ENCODE measurements at regions not wholly inside any gene's neighbourhood (a gene's known extent, or its start where the extent isn't known, plus 50 kb on each side); places are given as distances from the start of the nearest gene placed in this dataset.

- Mint-ChIP-seq H3K9me3 (no peaks in the 10 kb centered on the region), H3K4me1 (no peaks in the 10 kb centered on the region), H3K4me3 (no peak overlapping the region), H3K27ac (no peak overlapping the region), H3K36me3 (no peaks in the 10 kb centered on the region), H3K27me3 (no peaks in the 10 kb centered on the region)
- CTCF ChIA-PET = no interaction called here
- no peak for DNase-seq
These were observed 335.1 kb upstream of the SKOR2 start for GRCh38 chr18:47586418-47587070.

GRCh38 chr18:47585914-47586313 lies 334.5 kb upstream of the SKOR2 start:
- Mint-ChIP-seq H3K4me3 (no peak overlapping the region), H3K4me1 (no peaks in the 10 kb centered on the region), H3K27me3 (no peaks in the 10 kb centered on the region), H3K9me3 (no peaks in the 10 kb centered on the region), H3K36me3 (no peaks in the 10 kb centered on the region), H3K27ac (no peak overlapping the region)
- DNase-seq = no peak
- CTCF ChIA-PET = no interaction called here

GRCh38 chr18:47585136-47585535 lies 333.7 kb upstream of the SKOR2 start:
- CTCF ChIA-PET = interaction anchor here (1.6 kb wide), 1 partner anchor 11 kb away, joined by 4 read pairs; no protein-coding TSS in a partner anchor
- Mint-ChIP-seq H3K27me3 (no peaks in the 10 kb centered on the region), H3K4me1 (no peaks in the 10 kb centered on the region)

GRCh38 chr18:47582093-47582492 lies 330.6 kb upstream of the SKOR2 start:
- H3K27me3 Mint-ChIP-seq = no peaks in the 10 kb centered on the region
- no peaks in the 10 kb centered on the region for H3K36me3 Mint-ChIP-seq
- H3K4me1 Mint-ChIP-seq = no peaks in the 10 kb centered on the region
- no peaks in the 10 kb centered on the region for H3K9me3 Mint-ChIP-seq
- H3K27ac Mint-ChIP-seq = no peak overlapping the region
- CTCF ChIA-PET = no interaction called here
- no peak overlapping the region for H3K4me3 Mint-ChIP-seq
- no peak for DNase-seq

More at GRCh38 chr18:47585136-47585535, 333.7 kb upstream of the SKOR2 start:
- Mint-ChIP-seq H3K4me3 (no peak overlapping the region), H3K27ac (no peak overlapping the region), H3K36me3 (no peaks in the 10 kb centered on the region), H3K9me3 (no peaks in the 10 kb centered on the region)
- no peak for DNase-seq

- no peaks in the 10 kb centered on the region for H3K27me3 Mint-ChIP-seq
- CTCF ChIA-PET = no interaction called here
- no peaks in the 10 kb centered on the region for H3K9me3 Mint-ChIP-seq
- no peaks in the 10 kb centered on the region for H3K4me1 Mint-ChIP-seq
- no peak overlapping the region for H3K4me3 Mint-ChIP-seq
- H3K36me3 Mint-ChIP-seq = no peaks in the 10 kb centered on the region
- no peak overlapping the region for H3K27ac Mint-ChIP-seq
- no peak for DNase-seq
These were observed 326.1 kb upstream of the SKOR2 start for GRCh38 chr18:47577520-47577919.

- Mint-ChIP-seq H3K27me3 (peaks cover 6% of the 10 kb centered on the region), H3K4me1 (no peaks in the 10 kb centered on the region), H3K4me3 (no peak overlapping the region), H3K27ac (no peak overlapping the region), H3K36me3 (no peaks in the 10 kb centered on the region), H3K9me3 (no peaks in the 10 kb centered on the region)
- CTCF ChIA-PET = no interaction called here
- DNase-seq = no peak
These were observed 323.5 kb upstream of the SKOR2 start for GRCh38 chr18:47574966-47575365.

- Mint-ChIP-seq H3K9me3 (no peaks in the 10 kb centered on the region), H3K36me3 (no peaks in the 10 kb centered on the region), H3K4me1 (no peaks in the 10 kb centered on the region), H3K4me3 (no peak overlapping the region), H3K27ac (no peak overlapping the region), H3K27me3 (peaks cover 10% of the 10 kb centered on the region)
- CTCF ChIA-PET = no interaction called here
- no peak for DNase-seq
These were observed 320.5 kb upstream of the SKOR2 start for GRCh38 chr18:47571957-47572356.

- CTCF ChIA-PET = no interaction called here
- H3K4me1 Mint-ChIP-seq = no peaks in the 10 kb centered on the region
- H3K36me3 Mint-ChIP-seq = no peaks in the 10 kb centered on the region
- no peak overlapping the region for H3K4me3 Mint-ChIP-seq
- H3K9me3 Mint-ChIP-seq = no peaks in the 10 kb centered on the region
- no peak for DNase-seq
- H3K27ac Mint-ChIP-seq = no peak overlapping the region
- peaks cover 12% of the 10 kb centered on the region for H3K27me3 Mint-ChIP-seq
These were observed 315.3 kb upstream of the SKOR2 start for GRCh38 chr18:47566809-47567208.

- CTCF ChIA-PET = no interaction called here
- peaks cover 24% of the 10 kb centered on the region for H3K27me3 Mint-ChIP-seq
- no peak overlapping the region for H3K27ac Mint-ChIP-seq
- H3K4me1 Mint-ChIP-seq = no peaks in the 10 kb centered on the region
- H3K9me3 Mint-ChIP-seq = no peaks in the 10 kb centered on the region
- H3K36me3 Mint-ChIP-seq = no peaks in the 10 kb centered on the region
- DNase-seq = no peak
- H3K4me3 Mint-ChIP-seq = no peak overlapping the region
These were observed 309.6 kb upstream of the SKOR2 start for GRCh38 chr18:47560723-47561715.

GRCh38 chr18:47558110-47558750 lies 306.8 kb upstream of the SKOR2 start:
- peaks cover 17% of the 10 kb centered on the region for H3K27me3 Mint-ChIP-seq
- no peak overlapping the region for H3K4me3 Mint-ChIP-seq
- no peak overlapping the region for H3K27ac Mint-ChIP-seq
- H3K4me1 Mint-ChIP-seq = no peaks in the 10 kb centered on the region
- no peaks in the 10 kb centered on the region for H3K36me3 Mint-ChIP-seq
- DNase-seq = no peak
- H3K9me3 Mint-ChIP-seq = no peaks in the 10 kb centered on the region
- CTCF ChIA-PET = no interaction called here

- Mint-ChIP-seq H3K27ac (no peak overlapping the region), H3K4me3 (no peak overlapping the region), H3K4me1 (no peaks in the 10 kb centered on the region), H3K36me3 (no peaks in the 10 kb centered on the region), H3K9me3 (no peaks in the 10 kb centered on the region), H3K27me3 (peaks cover 17% of the 10 kb centered on the region)
- CTCF ChIA-PET = no interaction called here
- no peak for DNase-seq
These were observed 305.7 kb upstream of the SKOR2 start for GRCh38 chr18:47557160-47557559.

GRCh38 chr18:47552783-47553182 lies 301.3 kb upstream of the SKOR2 start:
- CTCF ChIA-PET = no interaction called here
- Mint-ChIP-seq H3K27me3 (peaks cover 4% of the 10 kb centered on the region), H3K4me1 (no peaks in the 10 kb centered on the region), H3K4me3 (no peak overlapping the region), H3K9me3 (no peaks in the 10 kb centered on the region), H3K36me3 (no peaks in the 10 kb centered on the region), H3K27ac (no peak overlapping the region)
- no peak for DNase-seq

- Mint-ChIP-seq H3K4me1 (no peaks in the 10 kb centered on the region), H3K27ac (no peak overlapping the region), H3K36me3 (no peaks in the 10 kb centered on the region), H3K27me3 (no peaks in the 10 kb centered on the region), H3K4me3 (no peak overlapping the region), H3K9me3 (no peaks in the 10 kb centered on the region)
- DNase-seq = no peak
- CTCF ChIA-PET = no interaction called here
These were observed 299.2 kb upstream of the SKOR2 start for GRCh38 chr18:47550611-47551010.

- Mint-ChIP-seq H3K4me3 (no peak overlapping the region), H3K27me3 (no peaks in the 10 kb centered on the region), H3K36me3 (no peaks in the 10 kb centered on the region), H3K9me3 (no peaks in the 10 kb centered on the region), H3K27ac (no peak overlapping the region), H3K4me1 (no peaks in the 10 kb centered on the region)
- CTCF ChIA-PET = no interaction called here
- DNase-seq = no peak
These were observed 297.6 kb upstream of the SKOR2 start for GRCh38 chr18:47549021-47549540.

Measured in activated naive CD4-positive, alpha-beta T cell treated with anti-CD3 and anti-CD28 coated beads, Interleukin-2, amount 10 ng/mL, durations not matched to agents 7 days and 5 days (primary cell).